OCI-LY3 (cell line): ENCODE measurements at regions not wholly inside any gene's neighbourhood (a gene's known extent, or its start where the extent isn't known, plus 50 kb on each side); places are given as distances from the start of the nearest gene placed in this dataset.

Experiments
- H2AFZ ChIP-seq: fragments of 200-600, 300-600 bp; shearing (Covaris generic); 2 replicates; pipeline ENCODE4 v1.6.0; 2014; ENCODE audit warnings: antibody characterized with exemption, low read depth, low read length
- H3K27ac ChIP-seq: fragments of 200-600, 300-600 bp; sonication (generic); 2 replicates; pipeline ENCODE4 v1.5.1; 2014; ENCODE audit warnings: mild to moderate bottlenecking, low read length, moderate library complexity, mixed read lengths
- H3K27me3 ChIP-seq: fragments of 200-600, 300-600 bp; sonication (generic); 2 replicates; pipeline ENCODE4 v1.6.1; 2014; ENCODE audit warnings: low read depth, low read length, mixed read lengths
- H3K36me3 ChIP-seq: fragments of 200-600, 300-600 bp; sonication (generic); replicated peaks from 2 replicates; pipeline ENCODE3; 2014; ENCODE audit warnings: low read depth, low read length, mixed read lengths
- H3K4me1 ChIP-seq: fragments of 300-600, 200-600 bp; sonication (generic); 2 replicates; pipeline ENCODE4 v1.6.1; 2014; ENCODE audit warnings: low read length, mixed read lengths
- H3K4me2 ChIP-seq: fragments of 200-600, 300-600 bp; sonication (generic); 2 replicates; pipeline ENCODE4 v1.6.1; 2014; ENCODE audit warnings: low read length, mixed read lengths
- H3K4me3 ChIP-seq: fragments of 300-600, 200-600 bp; sonication (generic); 2 replicates; pipeline ENCODE4 v1.5.1; 2014; ENCODE audit warnings: antibody characterized with exemption, mild to moderate bottlenecking, low read length, moderate library complexity
- H3K79me2 ChIP-seq: fragments of 300-600, 200-600 bp; shearing (Covaris generic); 2 replicates; pipeline ENCODE4 v1.6.1; 2014; ENCODE audit warnings: mild to moderate bottlenecking, low read length, mixed read lengths
- H3K9ac ChIP-seq: fragments of 300-600, 200-600 bp; shearing (Covaris generic); 2 replicates; pipeline ENCODE4 v1.6.0; 2014; ENCODE audit warnings: mild to moderate bottlenecking, low read length, moderate library complexity
- H3K9me3 ChIP-seq: fragments of 200-600, 300-600 bp; shearing (Covaris generic); 2 replicates; pipeline ENCODE4 v1.6.1; 2014; ENCODE audit warnings: low read length, mixed read lengths; ENCODE audit not compliant: insufficient read depth
- H4K20me1 ChIP-seq: fragments of 200-600, 300-600 bp; sonication (generic); 2 replicates; pipeline ENCODE4 v1.6.1; 2016; ENCODE audit warnings: low read length, mixed read lengths; ENCODE audit not compliant: insufficient read depth
- CTCF ChIP-seq: fragments of 200-600, 300-600 bp; sonication (generic); IDR thresholded peaks from 2 replicates; pipeline ENCODE4 v1.5.1; 2014; ENCODE audit warnings: antibody characterized with exemption, low read length, low read depth
- EZH2phosphoT487 ChIP-seq: fragments of 200-600 bp; shearing (Covaris generic); IDR thresholded peaks from 2 replicates; pipeline ENCODE4 v1.6.1; 2018; ENCODE audit warnings: antibody characterized with exemption, mixed run types, low read depth

- Histone ChIP-seq H3K9ac (no peak overlapping the region), H3K4me1 (no peaks in the 10 kb centered on the region), H3K79me2 (no peaks in the 10 kb centered on the region), H3K4me3 (no peak overlapping the region), H2AFZ (no peak overlapping the region), H3K27ac (no peak overlapping the region), H3K4me2 (no peak overlapping the region), H4K20me1 (no peaks in the 10 kb centered on the region), H3K9me3 (no peaks in the 10 kb centered on the region), H3K36me3 (no peaks in the 10 kb centered on the region), H3K27me3 (peaks cover 5% of the 10 kb centered on the region)
- TF ChIP-seq CTCF = no peak
- no peak for TF ChIP-seq EZH2phosphoT487
Observed at GRCh38 chr1:208820580-208821212, 576.5 kb upstream of the PLXNA2 start.

DNA sequence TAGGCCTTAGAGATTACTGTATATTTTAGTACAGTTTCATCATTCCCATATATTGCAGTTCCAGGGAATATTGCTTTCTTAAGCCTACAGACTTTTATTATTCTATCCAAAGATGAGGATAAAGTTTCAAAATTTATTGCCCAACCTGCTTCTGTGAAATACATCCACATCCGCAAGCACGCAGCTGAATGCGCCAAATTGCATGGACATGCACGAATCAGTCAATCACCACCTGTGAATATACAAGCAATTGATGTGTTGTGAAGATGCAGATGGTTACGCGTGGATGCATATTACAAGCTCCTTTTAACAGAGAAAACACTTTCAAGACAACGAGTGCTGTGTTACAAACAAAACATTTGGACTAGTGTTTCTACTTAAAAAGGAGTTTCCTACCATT is 577.8 kb upstream of the PLXNA2 start:
- Histone ChIP-seq H3K4me2 (no peak overlapping the region), H3K4me1 (no peaks in the 10 kb centered on the region), H4K20me1 (no peaks in the 10 kb centered on the region), H3K9ac (no peak overlapping the region), H3K27ac (no peak overlapping the region), H3K36me3 (no peaks in the 10 kb centered on the region), H3K9me3 (no peaks in the 10 kb centered on the region), H3K4me3 (no peak overlapping the region), H3K27me3 (peaks cover 5% of the 10 kb centered on the region), H2AFZ (no peak overlapping the region), H3K79me2 (no peaks in the 10 kb centered on the region)
- TF ChIP-seq EZH2phosphoT487 (no peak), CTCF (no peak)

- Histone ChIP-seq H3K4me3 (no peak overlapping the region), H3K27ac (no peak overlapping the region), H3K4me1 (no peaks in the 10 kb centered on the region), H3K4me2 (no peak overlapping the region), H2AFZ (no peak overlapping the region), H3K79me2 (no peaks in the 10 kb centered on the region), H3K9ac (no peak overlapping the region), H4K20me1 (no peaks in the 10 kb centered on the region), H3K27me3 (peaks cover 31% of the 10 kb centered on the region), H3K36me3 (no peaks in the 10 kb centered on the region), H3K9me3 (no peaks in the 10 kb centered on the region)
- TF ChIP-seq EZH2phosphoT487 (no peak), CTCF (no peak)
Observed at GRCh38 chr1:208825300-208825699, 581.1 kb upstream of the PLXNA2 start.

DNA sequence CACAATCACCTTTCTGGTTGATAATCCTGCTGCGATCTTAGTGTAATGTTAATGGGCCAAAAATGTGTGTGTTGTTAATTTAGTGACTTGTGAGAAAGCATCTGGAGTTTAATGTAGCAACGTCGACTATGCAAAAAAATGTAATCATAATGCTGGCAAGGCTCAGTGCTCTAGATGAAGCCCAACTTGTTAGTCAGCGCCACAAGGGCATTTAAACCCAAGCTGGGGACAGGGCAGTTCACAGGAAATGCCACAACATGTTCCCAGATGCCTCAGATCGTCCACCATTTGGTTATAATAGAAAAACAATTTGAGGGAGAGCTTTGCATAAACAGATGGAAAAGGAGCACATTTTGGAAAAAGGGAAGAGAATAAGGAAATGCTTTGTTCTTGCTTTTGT is 585.4 kb upstream of the PLXNA2 start:
- Histone ChIP-seq H3K27ac (no peak overlapping the region), H3K27me3 (peaks cover 61% of the 10 kb centered on the region), H3K4me2 (no peak overlapping the region), H2AFZ (no peak overlapping the region), H3K79me2 (no peaks in the 10 kb centered on the region), H4K20me1 (no peaks in the 10 kb centered on the region), H3K9ac (no peak overlapping the region), H3K9me3 (no peaks in the 10 kb centered on the region), H3K4me1 (no peaks in the 10 kb centered on the region), H3K36me3 (no peaks in the 10 kb centered on the region), H3K4me3 (no peak overlapping the region)
- TF ChIP-seq EZH2phosphoT487 (no peak), CTCF (no peak)
